Dendritic cell treated with granulocyte-macrophage colony-stimulating factor and Interleukin-4, amounts not matched to agents 40 ng/mL and 50 ng/mL, for 4 days (primary cell): ENCODE measurements at regions not wholly inside any gene's neighbourhood (a gene's known extent, or its start where the extent isn't known, plus 50 kb on each side); places are given as distances from the start of the nearest gene placed in this dataset.

Experiments
- H3K27ac Mint-ChIP-seq: one replicate; pipeline ENCODE4 v1.8.0; 2022; ENCODE audit warnings: mild to moderate bottlenecking, mixed read lengths
- H3K27me3 Mint-ChIP-seq: one replicate; pipeline ENCODE4 v1.8.0; 2022; ENCODE audit warnings: mild to moderate bottlenecking, mixed read lengths
- H3K36me3 Mint-ChIP-seq: one replicate; pipeline ENCODE4 v1.8.0; 2022; ENCODE audit warnings: low read depth, mixed read lengths
- H3K4me1 Mint-ChIP-seq: one replicate; pipeline ENCODE4 v1.8.0; 2022; ENCODE audit warnings: low read depth, mixed read lengths
- H3K4me3 Mint-ChIP-seq: one replicate; pipeline ENCODE4 v1.8.0; 2022; ENCODE audit warnings: mild to moderate bottlenecking, moderate library complexity, mixed read lengths
- H3K9me3 Mint-ChIP-seq: one replicate; pipeline ENCODE4 v1.8.0; 2022; ENCODE audit warnings: mixed read lengths
- intact Hi-C: fragments of 100-400 bp; cut with micrococcal nuclease; formaldehyde crosslinking; loops from one replicate; pipeline ENCODE4 v1.15.0; 2022

GRCh38 chr14:87343652-87344051 is 649.3 kb downstream of the GALC start:
- Mint-ChIP-seq H3K27me3 (no peaks in the 10 kb centered on the region), H3K27ac (no peak overlapping the region), H3K36me3 (no peaks in the 10 kb centered on the region), H3K4me1 (no peaks in the 10 kb centered on the region), H3K4me3 (no peak overlapping the region), H3K9me3 (peaks cover 28% of the 10 kb centered on the region)
- intact Hi-C loops: no loop called here

GRCh38 chr14:87334997-87335685 is 657.8 kb downstream of the GALC start:
- Mint-ChIP-seq H3K9me3 (peaks cover 17% of the 10 kb centered on the region), H3K36me3 (no peaks in the 10 kb centered on the region), H3K27me3 (no peaks in the 10 kb centered on the region), H3K4me1 (no peaks in the 10 kb centered on the region), H3K4me3 (no peak overlapping the region), H3K27ac (no peak overlapping the region)
- intact Hi-C loops: no loop called here

DNA sequence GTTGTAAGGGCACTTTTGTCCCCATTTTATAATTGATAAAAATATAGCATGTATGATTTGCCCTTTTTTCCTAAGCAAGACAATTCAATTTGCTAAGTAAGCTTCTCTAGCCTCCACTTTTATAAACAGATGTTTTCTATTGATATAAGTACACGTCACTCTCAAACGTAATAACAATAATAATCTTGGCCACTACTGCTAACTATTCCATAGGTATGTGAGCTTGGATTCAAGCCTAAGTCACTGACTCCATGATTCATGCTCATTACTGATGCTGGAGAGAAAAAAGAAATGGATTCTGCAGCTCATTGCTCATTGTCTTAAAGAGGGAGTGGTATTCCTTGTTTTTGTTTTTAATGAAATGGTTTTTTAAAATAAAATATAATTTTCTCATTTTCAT is 661.0 kb downstream of the GALC start:
- no peak overlapping the region for H3K27ac Mint-ChIP-seq
- H3K36me3 Mint-ChIP-seq: no peaks in the 10 kb centered on the region
- H3K4me1 Mint-ChIP-seq: no peaks in the 10 kb centered on the region
- intact Hi-C loops: no loop called here
- no peaks in the 10 kb centered on the region for H3K27me3 Mint-ChIP-seq
- H3K4me3 Mint-ChIP-seq: no peak overlapping the region
- peaks cover 23% of the 10 kb centered on the region for H3K9me3 Mint-ChIP-seq

- intact Hi-C loops: no loop called here
- no peaks in the 10 kb centered on the region for H3K4me1 Mint-ChIP-seq
- H3K27ac Mint-ChIP-seq: no peak overlapping the region
- H3K9me3 Mint-ChIP-seq: peaks cover 38% of the 10 kb centered on the region
- H3K4me3 Mint-ChIP-seq: no peak overlapping the region
- no peaks in the 10 kb centered on the region for H3K27me3 Mint-ChIP-seq
- no peaks in the 10 kb centered on the region for H3K36me3 Mint-ChIP-seq
Observed at GRCh38 chr14:87325741-87326140, 667.2 kb downstream of the GALC start.

DNA sequence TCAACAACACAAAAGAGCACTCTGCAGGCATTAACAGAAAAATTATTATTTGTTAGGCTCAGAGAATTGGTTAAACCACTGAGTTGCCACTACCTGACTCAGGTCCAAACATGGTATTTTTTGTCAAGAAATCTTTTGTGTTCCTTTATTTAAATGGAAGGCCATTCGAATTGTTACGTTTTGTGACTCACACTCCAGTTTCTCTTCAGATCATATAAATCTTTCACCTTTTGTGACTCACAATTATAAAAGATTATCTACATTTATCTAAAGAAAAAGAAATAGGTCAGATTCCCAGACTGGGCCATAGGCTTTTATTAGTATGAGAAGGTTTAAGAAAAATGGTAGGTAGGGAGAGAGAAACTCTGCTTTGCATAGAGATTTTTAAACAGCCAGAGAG is 669.8 kb downstream of the GALC start:
- H3K4me3 Mint-ChIP-seq: no peak overlapping the region
- H3K27me3 Mint-ChIP-seq: no peaks in the 10 kb centered on the region
- intact Hi-C loops: no loop called here
- H3K4me1 Mint-ChIP-seq: no peaks in the 10 kb centered on the region
- no peak overlapping the region for H3K27ac Mint-ChIP-seq
- peaks cover 32% of the 10 kb centered on the region for H3K9me3 Mint-ChIP-seq
- no peaks in the 10 kb centered on the region for H3K36me3 Mint-ChIP-seq

DNA sequence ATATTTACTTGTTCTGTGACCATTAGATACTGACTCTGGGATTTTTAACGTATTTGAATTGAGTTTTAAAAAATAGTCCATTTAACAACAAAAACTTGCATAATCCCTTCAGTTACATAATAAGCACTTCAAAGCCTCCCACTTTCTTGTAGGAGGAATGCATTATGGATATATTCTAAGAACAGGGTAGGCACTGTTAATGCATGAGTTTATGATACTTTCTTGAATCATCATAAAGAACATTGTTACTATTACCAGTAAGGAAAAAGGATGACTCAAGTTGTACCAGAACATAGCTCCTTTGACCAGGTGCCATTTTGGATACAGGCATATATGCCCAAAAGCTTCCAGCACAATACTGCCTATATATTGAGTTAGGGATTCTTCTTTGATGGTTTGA is 671.4 kb downstream of the GALC start:
- no peak overlapping the region for H3K27ac Mint-ChIP-seq
- H3K4me3 Mint-ChIP-seq: no peak overlapping the region
- H3K4me1 Mint-ChIP-seq: no peaks in the 10 kb centered on the region
- H3K36me3 Mint-ChIP-seq: no peaks in the 10 kb centered on the region
- no peaks in the 10 kb centered on the region for H3K27me3 Mint-ChIP-seq
- peaks cover 43% of the 10 kb centered on the region for H3K9me3 Mint-ChIP-seq
- intact Hi-C loops: no loop called here

DNA sequence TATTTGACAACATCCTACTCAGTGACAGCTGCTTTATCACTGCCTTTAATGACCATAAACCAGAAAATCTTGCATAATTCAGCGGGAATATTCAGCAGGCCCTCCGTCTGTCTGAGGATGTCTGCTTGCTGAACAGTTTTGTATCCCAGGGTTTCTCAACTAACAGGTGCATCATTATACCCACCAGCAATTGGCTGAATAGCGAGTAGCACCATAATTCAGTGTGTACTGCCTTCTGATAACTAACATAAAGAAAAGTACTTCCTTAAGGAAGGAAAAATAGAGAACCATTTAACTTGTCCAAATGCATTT is 680.1 kb downstream of the GALC start:
- Mint-ChIP-seq H3K4me3 (no peak overlapping the region), H3K9me3 (peaks cover 48% of the 10 kb centered on the region), H3K27me3 (no peaks in the 10 kb centered on the region), H3K36me3 (no peaks in the 10 kb centered on the region), H3K4me1 (no peaks in the 10 kb centered on the region), H3K27ac (no peak overlapping the region)
- intact Hi-C loops: no loop called here

DNA sequence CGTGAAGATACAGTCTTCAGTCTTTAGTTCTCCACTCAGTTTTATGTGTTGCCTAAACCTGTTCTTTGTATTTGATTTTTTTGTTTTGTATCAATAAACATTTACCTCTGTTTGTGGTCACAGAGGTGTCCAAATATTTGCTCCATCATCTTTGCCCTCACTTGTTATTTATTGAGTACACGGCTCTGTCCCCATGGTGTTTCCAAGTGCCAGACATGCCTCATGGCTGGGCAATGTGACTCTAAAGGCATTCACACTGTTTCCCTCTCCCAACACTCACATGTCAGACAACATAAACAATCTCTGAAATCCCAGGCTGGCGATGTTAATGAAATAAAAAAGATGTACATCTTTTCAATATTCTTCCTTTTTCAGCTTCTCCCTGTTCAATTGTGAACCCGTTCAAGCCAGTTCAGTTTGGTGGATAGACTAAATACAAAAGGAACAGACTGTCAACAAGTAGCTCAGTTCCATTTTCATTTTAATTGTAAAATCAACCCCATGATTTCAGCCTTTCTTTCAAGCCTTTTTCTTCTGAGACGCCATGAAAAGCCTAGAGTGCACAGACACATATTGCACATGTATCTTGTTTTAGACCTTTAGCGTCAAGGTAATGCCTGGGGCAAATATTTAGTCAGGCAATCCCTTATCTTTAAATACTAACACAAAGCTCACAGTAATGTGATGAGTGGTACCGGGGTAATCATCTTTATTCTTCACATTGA is 680.7 kb downstream of the GALC start:
- H3K27me3 Mint-ChIP-seq: no peaks in the 10 kb centered on the region
- no peaks in the 10 kb centered on the region for H3K36me3 Mint-ChIP-seq
- intact Hi-C loops: no loop called here
- peaks cover 45% of the 10 kb centered on the region for H3K9me3 Mint-ChIP-seq
- no peaks in the 10 kb centered on the region for H3K4me1 Mint-ChIP-seq
- no peak overlapping the region for H3K27ac Mint-ChIP-seq
- H3K4me3 Mint-ChIP-seq: no peak overlapping the region

GRCh38 chr14:87309557-87309956 is 683.4 kb downstream of the GALC start:
- Mint-ChIP-seq H3K4me1 (no peaks in the 10 kb centered on the region), H3K36me3 (no peaks in the 10 kb centered on the region), H3K27me3 (no peaks in the 10 kb centered on the region), H3K9me3 (peaks cover 35% of the 10 kb centered on the region), H3K27ac (no peak overlapping the region), H3K4me3 (no peak overlapping the region)
- intact Hi-C loops: no loop called here

- Mint-ChIP-seq H3K4me1 (no peaks in the 10 kb centered on the region), H3K9me3 (peaks cover 21% of the 10 kb centered on the region), H3K27me3 (no peaks in the 10 kb centered on the region), H3K36me3 (no peaks in the 10 kb centered on the region), H3K4me3 (no peak overlapping the region), H3K27ac (no peak overlapping the region)
- intact Hi-C loops: no loop called here
Observed at GRCh38 chr14:87306409-87307168, 686.4 kb downstream of the GALC start.

GRCh38 chr14:87305345-87305744 is 687.6 kb downstream of the GALC start:
- no peaks in the 10 kb centered on the region for H3K27me3 Mint-ChIP-seq
- H3K9me3 Mint-ChIP-seq: peaks cover 26% of the 10 kb centered on the region
- intact Hi-C loops: no loop called here
- no peak overlapping the region for H3K27ac Mint-ChIP-seq
- H3K4me1 Mint-ChIP-seq: no peaks in the 10 kb centered on the region
- no peaks in the 10 kb centered on the region for H3K36me3 Mint-ChIP-seq
- H3K4me3 Mint-ChIP-seq: no peak overlapping the region

DNA sequence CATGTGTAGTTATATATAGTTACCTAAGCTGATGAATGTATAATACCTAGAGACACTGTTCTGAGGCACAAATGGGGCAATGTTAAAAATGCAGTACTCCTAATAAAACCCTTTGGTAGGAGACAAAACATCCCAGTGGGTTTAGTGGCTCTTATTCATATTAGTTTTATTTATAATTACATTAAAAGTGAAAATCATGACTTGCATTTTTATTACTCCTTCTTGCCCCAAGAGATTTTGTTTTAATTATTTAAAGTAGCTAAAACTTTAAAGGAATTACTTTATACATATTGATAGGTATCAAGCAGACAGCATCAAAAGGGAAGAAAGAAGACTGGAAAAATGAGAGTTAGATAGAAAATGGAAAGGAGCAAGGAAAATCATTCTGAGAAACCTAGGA is 688.6 kb downstream of the GALC start:
- no peaks in the 10 kb centered on the region for H3K36me3 Mint-ChIP-seq
- no peak overlapping the region for H3K27ac Mint-ChIP-seq
- no peaks in the 10 kb centered on the region for H3K27me3 Mint-ChIP-seq
- intact Hi-C loops: no loop called here
- H3K4me3 Mint-ChIP-seq: no peak overlapping the region
- no peaks in the 10 kb centered on the region for H3K4me1 Mint-ChIP-seq
- peaks cover 28% of the 10 kb centered on the region for H3K9me3 Mint-ChIP-seq

- Mint-ChIP-seq H3K9me3 (peaks cover 45% of the 10 kb centered on the region), H3K4me3 (no peak overlapping the region), H3K36me3 (no peaks in the 10 kb centered on the region), H3K4me1 (no peaks in the 10 kb centered on the region), H3K27ac (no peak overlapping the region), H3K27me3 (no peaks in the 10 kb centered on the region)
- intact Hi-C loops: no loop called here
Observed at GRCh38 chr14:87286826-87287225, 706.2 kb downstream of the GALC start.

DNA sequence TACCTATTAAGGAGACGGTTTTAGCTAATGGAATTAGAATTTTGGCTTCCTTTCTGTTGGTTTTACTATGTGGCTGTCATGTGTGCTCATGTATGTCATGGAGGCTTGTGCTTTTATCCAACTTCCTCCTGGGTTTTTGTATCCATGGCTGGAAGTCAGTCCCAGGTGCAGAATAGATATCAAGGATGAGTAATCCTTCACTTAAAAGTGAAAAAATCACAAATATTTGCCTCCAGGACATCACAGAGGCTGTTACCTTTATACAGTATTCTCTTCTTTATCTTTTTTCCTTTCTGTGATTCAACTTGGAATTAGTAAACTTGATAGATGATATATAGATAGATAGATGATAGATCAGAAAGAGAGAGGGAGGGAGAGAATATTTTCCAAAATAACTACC is 706.8 kb downstream of the GALC start:
- Mint-ChIP-seq H3K4me3 (no peak overlapping the region), H3K36me3 (no peaks in the 10 kb centered on the region), H3K27me3 (no peaks in the 10 kb centered on the region), H3K9me3 (peaks cover 38% of the 10 kb centered on the region), H3K4me1 (no peaks in the 10 kb centered on the region), H3K27ac (no peak overlapping the region)
- intact Hi-C loops: no loop called here
